ENCODE measurements at regions not wholly inside any gene's neighbourhood (a gene's known extent, or its start where the extent isn't known, plus 50 kb on each side); places are given as distances from the start of the nearest gene placed in this dataset.
"Not testable (repeated sequence)": the region's sequence is repeated elsewhere in the genome, so short reads cannot be mapped to it uniquely, and the experiment has no call there.

- H3K4me3 Mint-ChIP-seq, result no peak overlapping the region
- H3K27me3 Mint-ChIP-seq, result no peaks in the 10 kb centered on the region
- DNase-seq (ENCODE audit: low spot score) (no peak), ATAC-seq (no peak)
- H3K36me3 Mint-ChIP-seq, result no peaks in the 10 kb centered on the region
- H3K9me3 Mint-ChIP-seq, result peaks cover 18% of the 10 kb centered on the region
- H3K4me1 Mint-ChIP-seq (ENCODE audit: low read depth in 2 of 2), result no peaks in the 10 kb centered on the region
- no peak overlapping the region for H3K27ac Mint-ChIP-seq
These were observed 508.4 kb upstream of the MIR17HG start for GRCh38 chr13:90839061-90839460.

- no peak overlapping the region for H3K27ac Mint-ChIP-seq
- H3K4me3 Mint-ChIP-seq, result no peak overlapping the region
- H3K36me3 Mint-ChIP-seq, result no peaks in the 10 kb centered on the region
- no peak for ATAC-seq
- H3K4me1 Mint-ChIP-seq (ENCODE audit: low read depth in 2 of 2), result no peaks in the 10 kb centered on the region
- H3K9me3 Mint-ChIP-seq, result peaks cover 34% of the 10 kb centered on the region
- no peaks in the 10 kb centered on the region for H3K27me3 Mint-ChIP-seq
- no peak for DNase-seq (ENCODE audit: low spot score)
These were observed 500.6 kb upstream of the MIR17HG start for GRCh38 chr13:90846936-90847335.

DNA sequence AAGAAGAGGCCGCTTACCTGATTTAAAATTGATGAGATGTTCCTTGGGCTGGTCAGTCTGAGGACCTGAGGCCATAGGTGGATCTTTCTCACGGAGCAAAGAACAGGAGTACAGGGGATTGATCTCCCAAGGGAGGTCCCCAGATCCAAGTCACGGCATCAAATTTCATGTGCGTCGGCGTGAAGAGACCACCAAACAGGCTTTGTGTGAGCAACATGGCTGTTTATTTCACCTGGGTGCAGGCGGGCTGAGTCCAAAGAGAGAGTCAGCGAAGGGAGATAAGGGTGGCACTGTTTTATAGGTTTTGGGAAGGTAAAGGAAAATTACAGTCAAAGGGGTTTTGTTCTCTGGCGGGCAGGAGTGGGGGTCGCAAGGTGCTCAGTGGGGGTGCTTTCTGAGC is 493.8 kb upstream of the MIR17HG start:
- H3K27ac Mint-ChIP-seq; H3K4me1 Mint-ChIP-seq (ENCODE audit: low read depth in 2 of 2); ATAC-seq; H3K4me3 Mint-ChIP-seq; H3K36me3 Mint-ChIP-seq; H3K27me3 Mint-ChIP-seq; DNase-seq (ENCODE audit: low spot score): not testable (repeated sequence)
- H3K9me3 Mint-ChIP-seq, result peaks cover 30% of the 10 kb centered on the region

DNA sequence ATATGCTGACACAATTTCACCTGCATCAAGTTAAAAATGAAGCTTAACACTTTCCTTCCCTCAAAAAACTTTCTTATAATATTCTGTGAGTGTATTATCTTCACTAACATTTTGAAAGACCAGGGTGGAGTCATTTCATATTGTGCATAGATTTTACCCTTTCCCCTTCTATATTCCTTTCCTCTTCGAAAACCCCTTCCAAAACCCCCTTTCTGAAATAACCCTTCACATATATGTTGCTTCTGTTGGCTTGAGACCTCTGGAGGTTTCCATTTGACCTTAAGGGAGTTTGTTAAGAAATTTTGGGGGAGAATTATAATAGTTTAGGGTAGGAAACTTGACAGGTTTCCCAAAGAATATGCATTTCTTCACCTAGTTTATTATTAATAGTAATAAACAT is 489.6 kb upstream of the MIR17HG start:
- ATAC-seq (no peak), DNase-seq (ENCODE audit: low spot score) (no peak)
- H3K27me3 Mint-ChIP-seq, result no peaks in the 10 kb centered on the region
- H3K4me1 Mint-ChIP-seq (ENCODE audit: low read depth in 2 of 2), result no peaks in the 10 kb centered on the region
- H3K4me3 Mint-ChIP-seq, result no peak overlapping the region
- no peak overlapping the region for H3K27ac Mint-ChIP-seq
- peaks cover 7% of the 10 kb centered on the region for H3K9me3 Mint-ChIP-seq
- no peaks in the 10 kb centered on the region for H3K36me3 Mint-ChIP-seq

- no peak for ATAC-seq
- Mint-ChIP-seq H3K27ac (no peak overlapping the region), H3K27me3 (no peaks in the 10 kb centered on the region), H3K4me1 (ENCODE audit: low read depth in 2 of 2) (no peaks in the 10 kb centered on the region), H3K36me3 (no peaks in the 10 kb centered on the region), H3K9me3 (peaks cover 2% of the 10 kb centered on the region), H3K4me3 (no peak overlapping the region)
- no peak for DNase-seq (ENCODE audit: low spot score)
These were observed 481.5 kb upstream of the MIR17HG start for GRCh38 chr13:90866006-90866405.

- Mint-ChIP-seq H3K4me1 (ENCODE audit: low read depth in 2 of 2) (no peaks in the 10 kb centered on the region), H3K9me3 (no peaks in the 10 kb centered on the region), H3K36me3 (no peaks in the 10 kb centered on the region), H3K27ac (no peak overlapping the region), H3K4me3 (no peak overlapping the region), H3K27me3 (no peaks in the 10 kb centered on the region)
- ATAC-seq (no peak), DNase-seq (ENCODE audit: low spot score) (no peak)
These were observed 480.2 kb upstream of the MIR17HG start for GRCh38 chr13:90867336-90867683.

GRCh38 chr13:90868321-90868920 is 479.1 kb upstream of the MIR17HG start:
- H3K27me3 Mint-ChIP-seq, result no peaks in the 10 kb centered on the region
- H3K36me3 Mint-ChIP-seq, result no peaks in the 10 kb centered on the region
- H3K4me1 Mint-ChIP-seq (ENCODE audit: low read depth in 2 of 2), result no peaks in the 10 kb centered on the region
- no peak for ATAC-seq
- peaks cover 4% of the 10 kb centered on the region for H3K9me3 Mint-ChIP-seq
- H3K27ac Mint-ChIP-seq, result no peak overlapping the region
- DNase-seq (ENCODE audit: low spot score), result no peak
- H3K4me3 Mint-ChIP-seq, result no peak overlapping the region

DNA sequence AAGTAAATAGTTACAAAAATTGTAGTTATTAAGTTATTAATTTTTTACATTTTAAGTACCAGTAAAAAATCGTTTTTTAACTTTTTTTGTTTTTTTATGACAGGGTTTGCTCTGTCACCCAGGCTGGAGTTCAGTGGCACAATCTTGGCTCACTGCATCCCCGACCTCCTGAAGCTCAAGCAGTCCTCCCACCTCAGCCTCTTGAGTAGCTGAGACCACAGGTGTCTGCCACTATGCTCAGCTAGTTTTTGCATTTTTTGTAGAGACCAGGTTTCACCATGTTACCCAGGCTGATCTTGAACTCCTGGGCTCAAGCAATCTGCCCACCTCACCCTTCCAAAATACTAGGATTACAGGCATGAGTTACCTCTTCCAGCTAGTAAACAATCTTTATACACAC is 477.9 kb upstream of the MIR17HG start:
- no peak overlapping the region for H3K4me3 Mint-ChIP-seq
- H3K4me1 Mint-ChIP-seq (ENCODE audit: low read depth in 2 of 2), result no peaks in the 10 kb centered on the region
- DNase-seq (ENCODE audit: low spot score) (no peak), ATAC-seq (no peak)
- H3K36me3 Mint-ChIP-seq, result no peaks in the 10 kb centered on the region
- no peaks in the 10 kb centered on the region for H3K27me3 Mint-ChIP-seq
- peaks cover 4% of the 10 kb centered on the region for H3K9me3 Mint-ChIP-seq
- no peak overlapping the region for H3K27ac Mint-ChIP-seq

DNA sequence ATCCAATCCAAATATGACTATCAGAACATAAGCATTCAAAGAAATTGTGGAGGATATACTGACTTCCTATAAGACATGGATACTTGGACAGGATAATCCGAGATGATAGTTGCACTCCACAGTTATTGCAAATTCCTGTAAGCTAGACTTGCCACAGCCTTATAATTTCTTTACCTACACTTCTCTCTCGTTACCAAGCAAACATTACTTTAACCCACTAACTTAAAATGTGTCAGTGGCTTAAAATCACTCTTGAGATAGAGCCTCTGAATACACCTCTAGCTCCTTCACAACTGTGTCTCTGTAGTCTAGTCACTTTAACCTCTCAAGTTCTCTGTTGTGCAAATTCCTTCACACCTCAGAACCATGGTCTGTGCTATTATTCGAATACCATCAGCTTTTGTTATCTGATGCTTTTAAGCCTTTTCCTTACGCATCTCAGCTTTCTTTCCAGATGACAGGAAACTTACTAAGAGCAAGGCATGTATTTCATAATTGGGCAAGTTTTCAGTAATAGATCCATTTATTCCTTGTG is 474.9 kb upstream of the MIR17HG start:
- no peaks in the 10 kb centered on the region for H3K36me3 Mint-ChIP-seq
- DNase-seq (ENCODE audit: low spot score), result no peak
- no peak for ATAC-seq
- no peaks in the 10 kb centered on the region for H3K27me3 Mint-ChIP-seq
- no peak overlapping the region for H3K4me3 Mint-ChIP-seq
- peaks cover 6% of the 10 kb centered on the region for H3K9me3 Mint-ChIP-seq
- H3K27ac Mint-ChIP-seq, result no peak overlapping the region
- H3K4me1 Mint-ChIP-seq (ENCODE audit: low read depth in 2 of 2), result no peaks in the 10 kb centered on the region

DNA sequence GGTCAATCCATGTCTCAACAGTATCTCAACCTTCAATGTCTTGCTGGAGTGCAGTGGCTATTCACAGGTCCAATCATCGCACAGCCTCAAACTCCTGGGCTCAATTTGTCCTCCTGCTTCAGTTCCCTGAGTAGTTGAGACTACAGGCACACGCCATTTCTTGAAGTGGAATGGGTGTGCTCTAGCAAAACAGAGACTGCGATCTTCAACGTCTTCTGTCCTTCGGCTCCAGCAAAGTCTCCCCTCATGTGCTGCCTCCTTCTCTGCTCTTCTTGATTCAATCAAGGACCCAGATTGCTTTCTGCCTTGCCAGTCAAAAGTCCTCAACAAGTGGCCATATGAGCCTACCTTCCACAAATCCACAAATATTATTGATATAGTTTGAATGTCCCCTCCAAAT is 466.7 kb upstream of the MIR17HG start:
- no peaks in the 10 kb centered on the region for H3K27me3 Mint-ChIP-seq
- no peaks in the 10 kb centered on the region for H3K4me1 Mint-ChIP-seq (ENCODE audit: low read depth in 2 of 2)
- DNase-seq (ENCODE audit: low spot score) (no peak), ATAC-seq (no peak)
- no peak overlapping the region for H3K4me3 Mint-ChIP-seq
- H3K9me3 Mint-ChIP-seq, result peaks cover 3% of the 10 kb centered on the region
- H3K27ac Mint-ChIP-seq, result no peak overlapping the region
- no peaks in the 10 kb centered on the region for H3K36me3 Mint-ChIP-seq

DNA sequence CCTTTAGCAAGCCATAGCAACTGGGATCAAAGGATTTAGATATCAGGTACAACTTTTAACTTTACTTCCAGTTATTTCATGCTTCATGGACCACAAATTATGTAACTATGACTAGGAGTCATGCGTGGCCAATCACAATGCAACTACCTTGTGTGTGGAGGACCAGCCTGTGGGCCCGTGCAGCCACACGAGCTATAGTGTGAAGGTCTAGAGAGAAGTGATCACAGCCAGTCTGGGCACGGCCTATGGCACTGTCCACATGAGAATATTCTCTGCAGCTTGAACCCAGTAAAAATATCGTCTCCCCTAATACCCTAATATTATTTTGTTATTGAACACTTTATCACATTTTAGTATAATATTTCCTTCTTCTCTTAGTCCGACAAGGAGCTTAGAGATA is 464.9 kb upstream of the MIR17HG start:
- ATAC-seq (no peak), DNase-seq (ENCODE audit: low spot score) (no peak)
- peaks cover 1% of the 10 kb centered on the region for H3K9me3 Mint-ChIP-seq
- H3K27ac Mint-ChIP-seq, result no peak overlapping the region
- H3K36me3 Mint-ChIP-seq, result no peaks in the 10 kb centered on the region
- H3K4me3 Mint-ChIP-seq, result no peak overlapping the region
- no peaks in the 10 kb centered on the region for H3K27me3 Mint-ChIP-seq
- H3K4me1 Mint-ChIP-seq (ENCODE audit: low read depth in 2 of 2), result no peaks in the 10 kb centered on the region

GRCh38 chr13:90883592-90883991 is 463.9 kb upstream of the MIR17HG start:
- no peaks in the 10 kb centered on the region for H3K4me1 Mint-ChIP-seq (ENCODE audit: low read depth in 2 of 2)
- no peaks in the 10 kb centered on the region for H3K9me3 Mint-ChIP-seq
- no peak overlapping the region for H3K4me3 Mint-ChIP-seq
- no peak for ATAC-seq
- no peaks in the 10 kb centered on the region for H3K36me3 Mint-ChIP-seq
- no peak for DNase-seq (ENCODE audit: low spot score)
- H3K27me3 Mint-ChIP-seq, result no peaks in the 10 kb centered on the region
- no peak overlapping the region for H3K27ac Mint-ChIP-seq

- H3K4me3 Mint-ChIP-seq, result no peak overlapping the region
- H3K27ac Mint-ChIP-seq, result no peak overlapping the region
- no peaks in the 10 kb centered on the region for H3K36me3 Mint-ChIP-seq
- ATAC-seq, result no peak
- no peaks in the 10 kb centered on the region for H3K4me1 Mint-ChIP-seq (ENCODE audit: low read depth in 2 of 2)
- no peaks in the 10 kb centered on the region for H3K27me3 Mint-ChIP-seq
- H3K9me3 Mint-ChIP-seq, result no peaks in the 10 kb centered on the region
- DNase-seq (ENCODE audit: low spot score), result no peak
These were observed 463.4 kb upstream of the MIR17HG start for GRCh38 chr13:90884066-90884465.

DNA sequence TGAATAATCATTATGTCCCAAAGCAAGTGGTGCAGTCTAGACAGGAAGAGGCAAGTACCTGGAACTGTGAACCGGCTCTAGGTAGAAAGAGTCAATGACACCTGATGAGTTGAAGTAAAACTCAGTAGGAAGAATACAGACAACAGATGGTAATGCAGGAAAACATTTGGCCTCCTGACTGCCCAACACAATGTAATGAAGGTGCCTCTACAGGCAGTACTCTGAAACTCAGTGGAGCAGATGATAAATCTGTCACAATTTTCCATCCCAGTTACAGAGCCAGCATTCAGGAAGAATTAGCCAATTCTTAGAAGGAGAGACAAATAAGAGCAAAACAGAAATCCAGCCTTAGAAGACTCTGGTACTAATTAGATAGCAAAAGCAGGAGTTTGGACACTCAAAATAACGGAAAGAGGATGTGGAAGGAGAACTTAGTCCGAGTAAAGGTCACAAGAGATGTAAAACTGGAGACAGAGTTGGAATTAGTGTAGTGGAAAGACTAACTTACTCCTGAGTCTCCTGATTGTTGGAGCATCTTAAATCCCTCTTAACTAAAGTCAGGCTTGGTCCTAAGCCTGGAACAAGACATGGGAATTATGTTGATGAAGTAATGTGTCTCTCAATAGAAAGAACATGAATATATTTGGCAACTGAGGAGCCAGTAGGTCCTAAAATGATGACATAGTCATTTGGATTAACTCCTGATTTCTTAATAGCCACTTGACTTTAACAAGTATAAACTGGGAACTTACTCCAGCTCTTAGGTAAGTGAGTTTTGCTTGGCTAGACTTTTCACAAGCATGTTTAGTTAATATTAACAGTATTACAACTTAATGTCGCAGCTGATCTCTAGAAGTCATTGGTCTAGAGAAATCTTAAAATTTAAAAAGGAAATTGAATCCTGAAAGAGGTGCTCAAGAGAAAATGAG is 457.3 kb upstream of the MIR17HG start:
- no peak overlapping the region for H3K27ac Mint-ChIP-seq
- DNase-seq (ENCODE audit: low spot score), result no peak
- no peaks in the 10 kb centered on the region for H3K36me3 Mint-ChIP-seq
- H3K4me1 Mint-ChIP-seq (ENCODE audit: low read depth in 2 of 2), result no peaks in the 10 kb centered on the region
- no peak overlapping the region for H3K4me3 Mint-ChIP-seq
- ATAC-seq, result no peak
- H3K27me3 Mint-ChIP-seq, result no peaks in the 10 kb centered on the region
- H3K9me3 Mint-ChIP-seq, result peaks cover 11% of the 10 kb centered on the region

All from natural killer cell treated with Interleukin-12 subunit alpha and Interleukin-12 subunit beta and Interleukin-15 and Interleukin-18, amount 100 ng/mL, for 72 hours (primary cell).